AG09319 (cell line): ENCODE measurements at regions not wholly inside any gene's neighbourhood (a gene's known extent, or its start where the extent isn't known, plus 50 kb on each side); places are given as distances from the start of the nearest gene placed in this dataset.
A peak's percentile ranks its signal among the peaks of the same experiment; 100 is the strongest.

Experiments
- DNase-seq: peaks from one replicate; pipeline ENCODE4 v3.0.0-alpha.2; 2010; ENCODE audit warnings: low read depth; ENCODE audit errors: extremely low read depth
- CTCF ChIP-seq: IDR thresholded peaks from 2 replicates; pipeline ENCODE4 v1.5.1; 2011; ENCODE audit warnings: low read depth, mild to moderate bottlenecking, inconsistent platforms, low read length, moderate library complexity

GRCh38 chr3:59483191-59483590, 433.4 kb upstream of the CFAP20DC start:
- DNase-seq: no peak
- TF ChIP-seq CTCF: no peak

- TF ChIP-seq CTCF: no peak
- no peak for DNase-seq
Observed at GRCh38 chr3:59482684-59483083, 432.9 kb upstream of the CFAP20DC start.

- TF ChIP-seq CTCF: no peak
- no peak for DNase-seq
Observed at GRCh38 chr3:59481776-59482400, 432.1 kb upstream of the CFAP20DC start.

- no peak for TF ChIP-seq CTCF
- DNase-seq: peak; percentile 10
Observed at GRCh38 chr3:59480486-59480995, 430.7 kb upstream of the CFAP20DC start.

- no peak for DNase-seq
- TF ChIP-seq CTCF: no peak
Observed at GRCh38 chr3:59473636-59474035, 423.8 kb upstream of the CFAP20DC start.

GRCh38 chr3:59472541-59472940, 422.7 kb upstream of the CFAP20DC start:
- no peak for DNase-seq
- TF ChIP-seq CTCF: no peak

- TF ChIP-seq CTCF: no peak
Observed at GRCh38 chr3:59469948-59470723, 420.3 kb upstream of the CFAP20DC start.

More at GRCh38 chr3:59469948-59470723, 420.3 kb upstream of the CFAP20DC start:
- no peak for DNase-seq
